Stimulated activated CD4-positive, alpha-beta T cell treated with anti-CD3 and anti-CD28 coated beads, Interleukin-1b, Interleukin-23, amount 100 ng/mL, for 24 hours (primary cell): ENCODE measurements at regions not wholly inside any gene's neighbourhood (a gene's known extent, or its start where the extent isn't known, plus 50 kb on each side); places are given as distances from the start of the nearest gene placed in this dataset.

ENCODE experiments used
- DNase-seq, 4 experiments: peaks; one replicate each; pipeline ENCODE4 v3.0.0-alpha.2; 2020; ENCODE audit warnings: low read depth in 4 of 4, low spot score in 1 of 4

DNA sequence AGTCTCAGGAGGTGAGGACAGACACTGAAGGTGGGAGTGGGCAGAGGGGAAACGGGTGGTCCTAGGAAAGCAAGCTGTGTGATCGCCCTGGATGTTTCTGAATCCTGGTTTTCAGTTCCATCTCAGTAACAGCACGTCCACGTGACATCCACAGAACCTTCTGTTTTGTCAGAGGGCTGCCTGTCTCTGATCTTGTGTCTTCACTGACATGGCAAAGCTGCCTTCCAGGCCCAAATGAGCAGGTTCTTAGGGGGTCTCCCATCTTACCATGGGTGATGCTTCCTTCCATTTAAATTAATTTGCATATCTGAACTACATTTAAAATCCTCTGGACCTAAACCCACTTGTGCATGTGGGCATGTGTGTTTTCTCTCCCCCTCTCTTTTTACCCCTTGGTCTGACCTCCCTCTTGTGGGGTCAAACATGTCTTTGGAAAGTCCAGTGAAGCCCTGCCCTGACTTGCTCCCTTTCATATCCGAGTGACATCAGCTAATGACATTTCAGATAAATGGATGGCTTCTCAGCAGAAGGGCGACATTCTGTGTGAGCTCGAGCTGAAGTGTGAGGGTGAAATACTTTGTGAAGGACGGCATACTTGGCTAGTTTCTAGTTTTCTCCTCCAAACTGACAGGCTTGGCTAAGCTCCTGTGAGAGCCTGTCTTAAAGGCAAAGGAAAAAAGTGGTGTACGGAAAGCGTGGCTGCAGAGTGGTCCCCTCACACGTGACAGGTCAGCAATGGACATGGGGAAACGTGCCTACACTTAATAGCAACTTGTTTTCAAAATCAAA, 204.8 kb upstream of the S1PR3 start:
- no peak for DNase-seq

DNA sequence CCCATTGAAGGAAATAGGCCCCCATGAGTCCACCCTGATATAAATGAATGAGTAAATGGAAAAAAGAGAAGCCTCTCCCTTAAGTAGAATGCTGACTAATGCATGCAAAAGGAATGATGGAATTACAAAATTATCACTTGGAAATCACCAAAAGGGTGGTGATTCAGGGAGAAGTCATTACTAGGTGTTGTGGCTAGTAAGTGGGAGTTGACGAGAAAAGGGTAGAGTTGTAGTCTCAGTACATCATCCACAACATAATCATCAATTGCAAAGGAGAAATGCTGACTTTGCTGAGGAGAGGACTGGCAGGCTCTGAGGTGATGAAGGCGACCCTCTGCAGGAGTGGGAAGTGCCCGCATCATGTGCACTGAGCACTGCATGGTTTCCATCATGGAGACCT, 201.5 kb upstream of the S1PR3 start:
- DNase-seq = no peak

DNA sequence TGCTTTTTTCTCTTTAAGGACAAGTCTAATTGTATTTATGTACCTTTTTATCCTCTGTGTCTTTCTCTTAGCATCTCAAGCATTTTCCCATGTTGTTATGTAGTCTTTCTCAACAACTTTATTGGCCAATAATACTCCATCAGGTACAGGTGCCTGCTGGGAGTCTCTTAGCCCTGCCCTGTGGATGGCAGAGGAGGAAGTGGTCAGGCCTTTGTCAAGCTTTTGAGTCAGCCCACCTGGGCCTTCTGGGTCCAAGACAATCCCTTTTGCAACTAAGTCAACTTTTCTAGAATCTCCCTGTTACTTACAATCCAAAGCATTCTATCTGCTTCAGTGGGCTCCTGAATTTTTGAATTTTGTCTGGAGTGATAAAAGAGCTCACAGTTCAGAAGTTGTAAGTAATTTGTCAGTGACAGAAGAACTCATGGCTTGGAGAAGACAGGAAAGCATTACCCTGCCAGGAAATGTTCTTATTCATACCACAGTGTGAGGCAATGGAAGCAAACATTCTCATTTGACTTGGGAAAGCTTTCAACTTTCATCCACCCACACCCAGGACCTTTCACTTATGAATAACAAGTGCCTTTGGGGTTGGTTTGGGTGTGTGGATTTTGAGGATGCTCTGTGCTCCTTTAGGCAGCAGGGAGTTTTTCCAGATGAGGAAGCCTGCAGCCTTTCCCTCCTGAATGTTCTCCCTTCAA, 200.0 kb upstream of the S1PR3 start:
- no peak for DNase-seq

DNA sequence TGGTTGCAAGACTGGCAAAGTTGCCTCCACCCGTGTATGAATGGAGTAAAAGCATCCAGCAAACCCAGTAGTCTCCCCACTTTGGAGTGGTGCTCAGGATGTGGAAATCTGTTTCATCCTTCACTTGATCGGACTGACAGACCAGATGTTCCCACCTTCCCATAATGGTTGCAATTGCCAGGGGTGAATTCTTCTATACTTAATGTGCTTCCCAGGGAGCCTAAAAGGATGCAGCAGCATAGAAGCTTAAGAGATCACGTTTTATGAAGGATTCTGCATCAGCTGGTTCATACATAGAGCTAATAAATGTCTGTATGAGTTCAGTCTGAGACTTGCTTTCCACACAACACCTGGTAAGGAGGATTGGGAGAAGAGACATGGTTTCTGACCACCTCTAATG, 198.8 kb upstream of the S1PR3 start:
- no peak for DNase-seq

DNA sequence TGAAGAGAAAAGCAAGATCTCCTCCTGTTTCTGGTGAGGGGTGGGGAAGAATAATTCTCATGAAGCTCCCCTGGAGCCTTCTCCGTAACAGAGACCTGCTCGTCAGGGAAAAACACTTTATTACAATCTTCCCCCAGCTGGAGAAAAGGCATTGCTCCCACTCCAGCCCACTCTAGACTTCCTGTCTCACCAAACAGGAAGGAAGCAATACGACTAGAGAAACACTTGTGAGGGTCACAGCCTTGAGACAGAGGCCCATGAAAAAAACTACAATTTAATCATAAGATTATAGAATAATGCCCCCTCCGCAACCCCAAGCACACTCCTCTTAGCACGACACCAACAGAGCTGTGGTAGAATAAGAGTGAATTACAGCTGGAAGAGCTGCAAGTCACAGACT, 197.2 kb upstream of the S1PR3 start:
- DNase-seq = no peak

DNA sequence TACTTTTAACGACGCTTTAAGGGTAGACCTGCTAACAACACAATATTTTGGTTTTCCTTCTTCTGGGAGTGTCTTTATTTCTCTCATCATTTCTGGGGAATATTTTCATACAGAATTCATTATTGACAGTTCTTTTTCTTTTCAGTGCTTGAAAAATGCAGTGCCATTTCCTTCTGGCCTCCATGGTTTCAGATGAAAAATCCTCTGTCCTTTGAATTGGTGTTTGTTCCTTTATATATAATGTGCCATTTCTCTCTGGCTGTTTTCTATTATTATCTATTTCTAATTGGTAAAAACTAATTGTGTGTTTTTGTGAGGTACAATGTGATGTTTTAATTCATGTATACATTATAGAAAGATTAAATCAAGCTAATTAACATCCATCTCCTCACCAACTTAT, 194.3 kb upstream of the S1PR3 start:
- DNase-seq = no peak

DNA sequence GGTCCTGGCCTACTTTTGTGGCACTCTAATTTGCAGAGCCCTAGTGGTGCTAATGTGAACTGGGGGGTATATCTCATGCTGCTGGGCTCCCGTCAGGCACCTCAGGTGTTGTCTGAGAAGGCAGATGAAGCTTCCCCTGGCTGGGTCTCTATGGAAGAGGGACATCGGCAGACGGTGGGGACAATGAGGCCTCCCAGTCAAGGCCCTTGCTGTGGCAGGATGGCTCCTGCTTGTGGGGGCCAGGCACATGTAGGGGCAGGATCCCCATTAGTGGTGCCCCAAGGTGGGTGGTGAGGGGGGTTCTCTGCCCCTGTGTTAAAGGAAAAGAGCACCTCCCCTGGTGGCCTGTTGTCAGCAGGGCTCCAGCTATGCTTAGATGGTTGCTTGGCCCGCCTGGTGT, 192.8 kb upstream of the S1PR3 start:
- DNase-seq = no peak

DNA sequence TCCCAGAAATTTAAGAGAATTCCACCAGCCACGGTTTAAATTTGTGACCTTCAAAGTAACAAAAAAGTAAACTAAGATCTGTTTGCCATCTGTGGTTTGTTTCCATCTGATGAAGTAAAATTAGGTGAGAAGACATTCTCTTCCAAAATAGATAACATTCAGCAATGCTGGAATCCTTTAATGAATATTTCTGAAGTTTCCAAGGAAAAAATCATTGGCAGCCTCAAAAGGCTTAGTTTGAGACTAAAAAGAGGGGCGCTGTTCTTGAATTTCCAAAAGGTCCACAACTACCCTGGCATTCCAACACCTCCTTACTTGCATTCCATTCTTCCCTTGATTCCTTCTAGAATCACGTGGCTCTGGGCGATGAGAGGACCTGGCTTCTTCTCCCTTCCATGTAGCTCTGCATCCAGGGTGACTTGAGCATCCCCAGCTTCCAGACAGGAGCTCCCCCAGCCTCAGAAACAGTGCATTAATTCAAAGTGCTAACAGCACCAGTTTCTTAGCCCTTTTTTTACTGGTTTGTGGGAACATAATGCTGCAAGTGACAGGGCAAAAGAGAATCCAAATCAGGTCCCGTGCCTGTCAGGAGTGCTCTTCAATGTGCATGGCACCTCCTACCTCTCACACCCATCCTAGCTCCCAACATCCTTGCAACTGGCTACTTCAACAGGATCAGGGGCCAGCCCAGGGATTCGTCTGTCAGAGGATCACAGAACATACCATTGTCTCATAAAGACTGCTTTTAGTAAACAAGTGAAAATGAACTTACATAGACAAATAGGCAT, 191.5 kb upstream of the S1PR3 start:
- no peak for DNase-seq

DNA sequence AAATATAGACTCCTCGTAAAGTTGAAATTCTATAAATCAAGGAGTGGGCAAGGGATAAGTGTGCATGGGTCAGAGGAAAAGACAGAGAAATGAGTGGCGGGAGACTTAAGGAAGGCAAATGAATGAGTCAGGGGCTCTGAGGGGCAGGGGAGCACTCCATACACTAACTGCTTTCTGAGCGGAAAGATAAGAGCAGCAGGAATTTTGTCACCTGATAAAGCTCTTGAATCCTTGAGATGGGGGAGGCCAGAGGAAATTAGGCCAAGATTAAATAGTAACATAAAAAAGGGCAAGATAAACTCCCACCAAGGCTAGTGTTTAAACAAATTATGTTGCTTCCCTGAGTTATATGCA, 191.0 kb upstream of the S1PR3 start:
- DNase-seq = no peak

DNA sequence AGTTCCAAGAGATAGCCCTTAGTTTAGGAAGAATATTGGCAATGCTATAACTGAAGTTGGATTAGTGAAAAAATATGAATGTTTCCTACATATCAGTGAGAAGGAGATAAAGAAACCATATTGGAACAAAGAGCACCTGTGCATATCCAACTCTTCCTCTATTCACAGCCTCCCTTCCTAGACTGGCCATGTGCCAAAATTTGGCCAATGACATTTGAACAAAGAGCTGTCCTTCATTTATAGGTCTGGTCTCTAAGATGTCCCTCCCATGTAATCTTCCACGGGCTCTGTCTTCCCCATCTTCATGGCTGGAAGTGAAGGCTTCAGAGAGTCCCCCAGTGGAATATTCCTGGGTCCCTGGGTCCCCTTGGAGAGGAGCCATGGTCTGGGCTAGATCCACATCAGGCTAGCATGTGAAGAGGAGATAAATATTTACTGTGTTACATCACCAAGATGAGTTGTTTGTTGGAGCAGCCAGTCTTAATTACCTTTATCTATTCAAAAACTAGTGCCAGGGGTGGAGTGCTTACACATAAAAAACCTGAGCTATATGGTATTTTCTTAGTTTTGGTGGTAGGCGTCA, 190.0 kb upstream of the S1PR3 start:
- no peak for DNase-seq

DNA sequence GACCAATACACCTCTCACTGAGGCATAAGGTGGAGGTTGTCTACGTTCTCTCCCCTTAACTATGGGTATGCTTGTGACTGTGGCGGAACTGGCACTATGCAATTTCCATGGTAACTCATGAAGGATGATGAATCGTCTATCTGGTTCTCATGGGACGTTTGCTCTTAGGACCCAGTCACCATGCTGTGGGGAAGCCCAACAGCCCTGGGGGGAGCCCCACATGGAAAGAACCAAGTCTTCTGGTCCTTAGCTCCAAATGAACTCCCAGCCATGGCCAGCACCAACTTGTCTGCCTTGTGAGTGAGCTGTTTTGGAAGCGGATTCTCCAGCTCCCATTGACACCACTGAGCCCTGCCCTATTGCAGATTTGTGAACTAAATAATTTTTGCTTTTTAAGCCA, 188.7 kb upstream of the S1PR3 start:
- no peak for DNase-seq

DNA sequence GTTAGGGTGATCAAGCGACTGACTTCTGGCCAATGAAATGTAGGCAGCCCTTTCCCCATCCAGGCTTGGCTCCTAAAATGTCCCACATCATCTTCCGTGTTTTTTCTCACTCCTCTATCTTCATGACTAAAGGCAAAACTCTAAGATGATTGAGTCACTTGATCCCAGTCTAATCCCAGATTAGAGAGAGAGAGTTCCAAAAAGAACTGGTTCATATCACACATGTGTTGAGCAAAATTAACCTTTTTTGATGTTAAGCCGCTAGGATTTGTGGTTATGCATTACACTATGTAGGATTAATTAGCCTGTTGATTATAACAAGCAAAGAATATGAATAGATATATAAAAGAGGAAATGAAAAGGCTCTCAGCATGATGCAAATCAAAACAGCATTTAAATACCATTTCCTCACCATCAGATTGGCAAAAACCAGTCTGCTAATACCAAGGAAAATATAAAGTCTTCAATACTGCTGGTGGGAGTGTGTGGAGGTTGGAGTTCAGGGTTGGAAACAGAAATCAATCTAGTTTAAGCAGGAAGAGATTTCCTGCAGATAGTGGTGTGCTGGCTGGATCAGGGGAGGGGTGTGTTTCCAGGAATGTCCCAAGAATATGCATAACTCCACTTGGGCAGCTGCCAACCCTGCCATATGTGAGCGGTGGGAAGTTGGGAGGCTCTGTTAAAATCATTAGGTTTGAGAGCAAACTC, 187.6 kb upstream of the S1PR3 start:
- no peak for DNase-seq

DNA sequence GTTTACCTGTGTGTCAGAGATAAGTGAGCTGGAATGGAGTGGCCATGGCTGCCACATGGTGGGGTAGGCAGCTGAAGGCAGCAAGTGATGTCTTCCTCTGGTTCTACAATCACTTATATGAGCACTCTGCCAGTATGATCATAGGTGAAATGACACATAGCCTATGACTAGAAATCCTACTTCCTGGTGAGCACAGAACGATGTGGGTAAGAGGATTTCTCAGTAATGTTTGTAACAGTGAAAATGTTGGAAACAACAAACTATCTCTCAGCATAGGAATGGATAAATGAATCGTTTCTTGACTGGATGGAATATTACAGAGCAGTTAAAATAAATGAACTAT, 187.0 kb upstream of the S1PR3 start:
- DNase-seq = no peak

DNA sequence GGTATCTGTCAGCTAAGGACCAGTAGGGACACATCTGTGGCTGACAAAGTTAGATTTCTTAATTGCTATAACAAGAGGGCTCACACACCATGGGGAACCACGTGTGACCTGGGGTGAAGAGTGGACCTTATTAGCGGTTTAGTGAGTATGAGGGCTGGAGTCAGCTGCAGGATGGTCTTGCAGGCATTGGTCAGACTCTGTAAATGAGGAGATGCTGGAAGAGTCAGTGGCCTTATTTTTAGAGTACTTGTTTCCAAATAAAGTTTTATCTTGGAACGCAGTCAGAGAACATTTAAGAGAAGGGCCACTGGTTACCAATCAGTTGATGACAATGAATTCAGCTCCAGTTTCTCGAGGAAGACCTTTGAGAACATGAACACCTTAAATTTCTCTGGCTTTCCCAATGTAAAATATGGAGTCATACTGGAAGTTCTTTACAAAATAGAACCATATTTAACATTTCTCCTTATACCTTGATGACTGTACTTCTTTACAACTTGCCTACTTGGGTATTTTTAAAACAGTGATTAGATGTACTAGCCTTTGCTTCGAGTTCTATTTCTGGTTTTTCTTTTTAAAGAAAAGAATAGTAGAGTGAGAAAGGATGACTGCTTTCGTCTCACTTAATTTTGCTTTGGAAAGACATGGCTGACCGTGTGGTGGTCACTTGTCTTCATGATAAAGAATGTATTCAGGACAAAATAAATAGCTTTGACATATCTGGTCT, 185.9 kb upstream of the S1PR3 start:
- DNase-seq = no peak

DNA sequence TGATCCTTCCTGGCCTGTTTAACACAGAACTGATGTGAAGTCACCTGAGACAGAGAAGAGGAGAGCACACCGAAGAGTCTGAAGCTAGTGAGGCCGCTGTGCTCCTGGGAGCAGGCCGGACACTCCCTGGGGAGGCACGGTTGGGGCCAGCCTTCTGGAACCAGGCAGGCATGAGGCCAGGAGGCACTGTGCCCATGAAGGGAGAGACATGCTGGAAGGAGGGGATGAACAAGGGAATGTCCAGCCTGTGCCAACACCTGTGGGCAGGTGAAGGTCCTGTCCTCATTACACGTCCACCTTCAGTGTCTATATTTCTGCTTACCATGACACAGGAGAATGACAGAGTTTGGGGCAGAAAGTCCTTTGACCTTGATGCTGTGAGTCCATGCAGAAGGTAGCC, 183.8 kb upstream of the S1PR3 start:
- DNase-seq = no peak

DNA sequence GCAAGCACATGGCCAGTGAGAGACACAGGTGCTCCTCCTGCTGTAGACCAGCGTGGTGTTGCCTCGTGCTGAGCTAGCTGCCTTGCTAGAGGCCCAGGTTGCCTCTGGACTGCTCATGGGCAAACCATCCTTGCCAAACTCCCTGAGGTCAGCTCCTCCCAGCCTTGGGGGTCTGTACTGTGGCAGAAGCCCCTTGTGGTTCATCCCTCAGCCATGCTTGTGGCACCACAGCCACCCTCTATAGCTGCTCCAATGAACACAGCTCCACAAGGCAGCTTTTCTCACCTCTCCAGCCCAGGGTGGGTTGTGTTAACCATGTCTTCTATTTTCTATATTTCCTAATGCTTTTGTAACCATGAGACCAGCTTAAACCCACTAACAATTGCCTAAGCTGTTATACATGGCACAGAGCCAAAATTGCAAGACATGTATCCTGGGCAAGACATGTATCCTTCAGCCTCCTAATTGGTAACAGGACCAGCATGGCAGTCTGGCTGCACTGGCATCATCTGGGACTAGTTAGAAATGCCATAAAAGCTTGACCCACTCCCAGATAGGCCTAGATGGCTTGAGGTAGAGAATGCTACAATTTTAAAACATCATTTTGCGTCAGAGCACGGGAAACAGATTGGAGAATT, 183.1 kb upstream of the S1PR3 start:
- no peak for DNase-seq

DNA sequence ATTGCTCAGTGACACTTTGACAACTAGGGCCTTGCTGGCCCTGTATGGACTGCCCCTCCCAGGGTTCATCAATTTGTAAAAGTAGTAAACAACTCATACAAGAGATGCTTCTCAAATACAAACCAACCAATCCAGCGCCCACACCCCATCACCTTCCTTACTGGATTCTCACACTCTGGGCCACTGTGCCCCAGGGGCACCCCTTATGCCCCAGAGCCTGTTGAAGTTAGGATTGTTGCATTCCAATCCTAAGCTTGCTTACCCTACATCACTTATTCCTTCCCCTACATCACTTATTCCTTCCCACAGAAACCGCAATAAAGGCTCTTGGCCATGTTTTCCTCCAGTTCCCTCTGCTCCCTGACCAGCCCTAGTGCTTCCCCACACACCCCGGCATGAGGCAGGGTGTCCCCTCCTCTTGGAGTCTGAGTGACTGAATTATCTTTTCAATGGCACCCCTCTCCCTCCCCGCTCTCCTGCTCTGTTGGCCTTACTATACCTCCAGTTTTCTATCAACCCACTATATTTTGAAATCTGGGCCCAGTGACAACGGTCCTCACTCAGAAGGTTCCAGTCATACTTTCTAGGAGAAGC, 182.4 kb upstream of the S1PR3 start:
- no peak for DNase-seq

DNA sequence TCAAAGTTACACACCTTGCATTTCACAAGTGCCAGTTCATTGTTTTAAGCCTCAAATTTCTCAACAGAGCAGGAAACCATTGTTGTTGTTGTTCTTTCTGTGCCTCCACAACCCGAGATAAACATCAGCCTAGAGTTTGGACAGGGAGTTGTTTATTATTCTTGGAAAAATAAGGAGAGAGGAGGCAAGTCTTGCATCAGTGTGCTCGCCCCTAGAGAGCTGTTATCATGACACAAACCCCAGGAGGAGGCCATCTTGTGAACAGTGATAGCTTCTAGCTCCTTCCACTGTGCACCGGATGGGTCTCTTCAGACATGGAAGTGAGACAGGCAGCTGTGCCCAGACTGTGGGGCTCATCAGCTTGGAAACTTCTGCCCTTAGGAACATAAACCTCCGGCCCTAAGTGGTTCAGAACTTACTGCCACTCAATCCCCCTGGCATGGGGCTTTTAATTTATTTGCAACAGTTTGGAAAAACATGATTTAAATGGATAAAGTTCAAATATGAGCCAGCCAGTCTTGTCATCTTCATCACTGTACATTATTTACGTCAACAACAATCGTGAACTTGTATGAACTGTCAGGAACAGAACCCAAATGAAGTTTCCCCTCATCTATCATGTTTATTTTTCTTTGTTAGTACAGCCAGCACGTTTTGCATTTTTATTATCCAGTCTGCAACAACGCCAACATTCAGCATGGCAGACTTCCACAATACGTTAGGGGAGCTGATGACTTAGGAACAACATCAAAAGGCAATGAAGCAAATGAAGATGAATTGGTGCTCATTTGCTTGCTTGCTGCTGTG, 181.7 kb upstream of the S1PR3 start:
- no peak for DNase-seq

DNA sequence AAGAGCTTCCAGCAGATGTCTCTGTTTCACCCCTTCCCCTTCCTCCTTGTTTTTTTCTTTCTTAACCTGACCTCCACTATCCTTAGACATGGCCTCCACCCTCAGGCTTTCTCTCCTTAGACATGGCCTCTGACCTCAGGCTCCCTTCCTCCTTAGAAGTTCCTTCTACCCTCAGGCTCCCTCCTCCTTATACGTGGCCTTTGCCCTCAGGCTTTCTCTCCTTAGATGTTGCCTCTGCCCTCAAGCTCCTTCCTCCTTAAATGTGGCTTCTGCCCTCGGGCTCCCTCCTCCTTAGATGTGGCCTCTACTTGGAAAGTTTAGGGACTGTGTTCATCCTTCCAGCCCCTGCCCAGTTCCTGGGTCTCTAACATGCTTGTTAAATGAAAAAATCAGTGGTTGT, 180.4 kb upstream of the S1PR3 start:
- no peak for DNase-seq
